ENCODE measurements at regions not wholly inside any gene's neighbourhood (a gene's known extent, or its start where the extent isn't known, plus 50 kb on each side); places are given as distances from the start of the nearest gene placed in this dataset.
"Not testable (repeated sequence)": the region's sequence is repeated elsewhere in the genome, so short reads cannot be mapped to it uniquely, and the experiment has no call there.

- Mint-ChIP-seq H3K4me3 (no peak overlapping the region), H3K4me1 (ENCODE audit: low read depth) (no peaks in the 10 kb centered on the region), H3K27me3 (no peaks in the 10 kb centered on the region), H3K36me3 (ENCODE audit: low read depth) (no peaks in the 10 kb centered on the region), H3K9me3 (peaks cover 6% of the 10 kb centered on the region), H3K27ac (no peak overlapping the region)
- no peak for DNase-seq
These were observed 352.5 kb upstream of the CYLC2 start for GRCh38 chr9:102642651-102643050.

GRCh38 chr9:102631559-102631958, 363.6 kb upstream of the CYLC2 start:
- H3K4me3 Mint-ChIP-seq, result no peak overlapping the region
- no peaks in the 10 kb centered on the region for H3K27me3 Mint-ChIP-seq
- H3K9me3 Mint-ChIP-seq, result peaks cover 21% of the 10 kb centered on the region
- DNase-seq, result no peak
- no peak overlapping the region for H3K27ac Mint-ChIP-seq
- H3K36me3 Mint-ChIP-seq (ENCODE audit: low read depth), result no peaks in the 10 kb centered on the region
- H3K4me1 Mint-ChIP-seq (ENCODE audit: low read depth), result no peaks in the 10 kb centered on the region

- Mint-ChIP-seq H3K27ac (no peak overlapping the region), H3K27me3 (no peaks in the 10 kb centered on the region), H3K4me3 (no peak overlapping the region), H3K9me3 (peaks cover 15% of the 10 kb centered on the region), H3K36me3 (ENCODE audit: low read depth) (no peaks in the 10 kb centered on the region), H3K4me1 (ENCODE audit: low read depth) (no peaks in the 10 kb centered on the region)
- DNase-seq, result no peak
These were observed 385.7 kb upstream of the CYLC2 start for GRCh38 chr9:102609461-102609860.

GRCh38 chr9:102603198-102604195, 391.6 kb upstream of the CYLC2 start:
- not testable (repeated sequence) for H3K36me3 Mint-ChIP-seq (ENCODE audit: low read depth)

DNA sequence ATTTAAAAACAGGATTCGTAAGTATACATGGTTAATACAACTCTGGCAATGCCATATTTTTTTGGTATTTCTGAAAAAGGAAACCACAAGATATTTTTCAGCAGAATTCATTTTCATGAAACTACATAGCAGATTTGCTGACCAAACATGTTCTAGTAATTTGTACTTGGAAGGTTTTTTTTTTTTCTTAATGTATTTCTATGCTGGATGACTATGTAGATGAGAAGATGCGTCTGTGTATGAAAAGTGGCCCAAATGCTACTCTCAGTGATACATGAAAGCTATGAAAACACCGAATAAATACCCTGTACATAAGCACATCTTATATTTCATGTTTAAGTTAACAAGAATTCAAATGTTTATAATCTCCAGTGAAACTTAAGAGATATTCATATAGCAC, 400.9 kb upstream of the CYLC2 start:
- Mint-ChIP-seq H3K9me3 (peaks cover 5% of the 10 kb centered on the region), H3K27ac (no peak overlapping the region), H3K27me3 (no peaks in the 10 kb centered on the region), H3K36me3 (ENCODE audit: low read depth) (no peaks in the 10 kb centered on the region), H3K4me3 (no peak overlapping the region), H3K4me1 (ENCODE audit: low read depth) (no peaks in the 10 kb centered on the region)
- DNase-seq, result no peak

More at GRCh38 chr9:102603198-102604195, 391.6 kb upstream of the CYLC2 start:
- H3K4me3 Mint-ChIP-seq; H3K27me3 Mint-ChIP-seq; DNase-seq; H3K27ac Mint-ChIP-seq; H3K4me1 Mint-ChIP-seq (ENCODE audit: low read depth): not testable (repeated sequence)
- peaks cover 13% of the 10 kb centered on the region for H3K9me3 Mint-ChIP-seq

- Mint-ChIP-seq H3K4me1 (ENCODE audit: low read depth) (no peaks in the 10 kb centered on the region), H3K4me3 (no peak overlapping the region), H3K9me3 (no peaks in the 10 kb centered on the region), H3K27me3 (no peaks in the 10 kb centered on the region), H3K27ac (no peak overlapping the region), H3K36me3 (ENCODE audit: low read depth) (no peaks in the 10 kb centered on the region)
- DNase-seq, result no peak
These were observed 407.9 kb upstream of the CYLC2 start for GRCh38 chr9:102587281-102587680.

DNA sequence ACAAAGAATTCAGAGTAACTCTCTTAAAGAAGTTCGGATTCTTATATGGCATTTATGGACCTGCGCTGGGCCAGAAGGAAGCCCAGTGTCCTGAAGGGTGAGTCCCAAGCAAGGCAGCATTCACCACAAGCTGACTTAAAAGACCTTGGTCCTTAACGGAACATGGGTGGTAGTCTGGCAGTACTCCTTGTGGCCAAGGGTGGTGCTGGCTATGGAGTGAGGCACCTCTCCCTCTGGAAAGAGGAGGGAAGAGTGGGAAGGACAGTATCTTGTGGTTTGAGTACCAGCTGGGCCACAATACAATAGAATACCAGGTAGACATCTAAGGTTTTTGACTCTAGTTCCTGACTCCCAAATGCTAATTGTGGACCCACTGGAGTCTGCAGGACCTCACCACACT, 425.7 kb upstream of the CYLC2 start:
- no peaks in the 10 kb centered on the region for H3K4me1 Mint-ChIP-seq (ENCODE audit: low read depth)
- H3K9me3 Mint-ChIP-seq, result peaks cover 4% of the 10 kb centered on the region
- H3K4me3 Mint-ChIP-seq, result no peak overlapping the region
- no peaks in the 10 kb centered on the region for H3K27me3 Mint-ChIP-seq
- no peak overlapping the region for H3K27ac Mint-ChIP-seq
- no peaks in the 10 kb centered on the region for H3K36me3 Mint-ChIP-seq (ENCODE audit: low read depth)
- DNase-seq, result no peak

DNA sequence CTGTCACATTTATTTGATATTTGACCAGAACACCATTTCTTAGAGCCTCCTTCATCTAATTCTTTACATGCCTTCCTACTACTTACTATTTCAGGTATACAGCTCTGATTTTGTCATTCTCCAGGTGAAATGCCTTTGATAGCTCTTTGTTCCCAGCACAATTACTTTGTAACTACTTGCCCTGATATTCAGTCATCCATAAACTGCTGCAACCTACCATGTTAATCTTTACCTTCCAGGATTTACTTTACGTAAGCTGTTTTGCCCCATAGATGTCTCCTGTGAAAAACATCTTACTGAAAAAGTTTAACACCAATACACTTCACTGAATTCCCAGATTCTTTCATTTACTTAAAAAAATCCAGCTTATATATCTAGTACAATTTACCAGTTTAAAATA, 443.8 kb upstream of the CYLC2 start:
- H3K4me3 Mint-ChIP-seq, result no peak overlapping the region
- peaks cover 29% of the 10 kb centered on the region for H3K9me3 Mint-ChIP-seq
- H3K27me3 Mint-ChIP-seq, result no peaks in the 10 kb centered on the region
- no peaks in the 10 kb centered on the region for H3K36me3 Mint-ChIP-seq (ENCODE audit: low read depth)
- no peaks in the 10 kb centered on the region for H3K4me1 Mint-ChIP-seq (ENCODE audit: low read depth)
- no peak for DNase-seq
- no peak overlapping the region for H3K27ac Mint-ChIP-seq

- H3K4me1 Mint-ChIP-seq (ENCODE audit: low read depth), result no peaks in the 10 kb centered on the region
- no peak for DNase-seq
- no peak overlapping the region for H3K4me3 Mint-ChIP-seq
- H3K27ac Mint-ChIP-seq, result no peak overlapping the region
- no peaks in the 10 kb centered on the region for H3K27me3 Mint-ChIP-seq
- H3K36me3 Mint-ChIP-seq (ENCODE audit: low read depth), result no peaks in the 10 kb centered on the region
- H3K9me3 Mint-ChIP-seq, result peaks cover 29% of the 10 kb centered on the region
These were observed 444.2 kb upstream of the CYLC2 start for GRCh38 chr9:102550886-102551285.

- DNase-seq, result no peak
- H3K27me3 Mint-ChIP-seq, result no peaks in the 10 kb centered on the region
- H3K9me3 Mint-ChIP-seq, result peaks cover 29% of the 10 kb centered on the region
- H3K36me3 Mint-ChIP-seq (ENCODE audit: low read depth), result no peaks in the 10 kb centered on the region
- H3K4me1 Mint-ChIP-seq (ENCODE audit: low read depth), result no peaks in the 10 kb centered on the region
- no peak overlapping the region for H3K4me3 Mint-ChIP-seq
- no peak overlapping the region for H3K27ac Mint-ChIP-seq
These were observed 444.9 kb upstream of the CYLC2 start for GRCh38 chr9:102550266-102550665.

DNA sequence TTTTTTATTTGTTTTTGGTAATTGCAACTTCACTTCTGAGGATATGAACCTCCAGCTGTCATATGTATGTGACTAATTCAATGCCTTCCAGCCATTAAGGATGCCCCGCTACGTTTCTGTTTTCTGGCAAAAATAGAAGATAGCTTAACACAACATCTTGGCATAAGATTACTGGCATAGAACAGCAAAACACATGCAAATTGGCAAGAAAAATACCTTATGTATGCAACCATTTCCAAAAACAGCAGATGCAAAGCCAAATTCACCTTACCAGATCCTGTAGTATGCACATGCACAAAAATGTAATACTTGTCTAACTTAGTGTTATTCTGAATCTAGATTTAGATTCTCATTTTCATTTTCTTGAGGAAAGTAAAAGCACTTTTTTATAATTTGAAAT, 461.1 kb upstream of the CYLC2 start:
- no peak for DNase-seq
- no peak overlapping the region for H3K27ac Mint-ChIP-seq
- no peaks in the 10 kb centered on the region for H3K4me1 Mint-ChIP-seq (ENCODE audit: low read depth)
- H3K36me3 Mint-ChIP-seq (ENCODE audit: low read depth), result no peaks in the 10 kb centered on the region
- H3K9me3 Mint-ChIP-seq, result peaks cover 2% of the 10 kb centered on the region
- no peaks in the 10 kb centered on the region for H3K27me3 Mint-ChIP-seq
- no peak overlapping the region for H3K4me3 Mint-ChIP-seq

GRCh38 chr9:102521097-102521755, 473.9 kb upstream of the CYLC2 start:
- no peak overlapping the region for H3K4me3 Mint-ChIP-seq
- H3K4me1 Mint-ChIP-seq (ENCODE audit: low read depth), result no peaks in the 10 kb centered on the region
- peaks cover 16% of the 10 kb centered on the region for H3K9me3 Mint-ChIP-seq
- no peaks in the 10 kb centered on the region for H3K27me3 Mint-ChIP-seq
- H3K36me3 Mint-ChIP-seq (ENCODE audit: low read depth), result no peaks in the 10 kb centered on the region
- H3K27ac Mint-ChIP-seq, result no peak overlapping the region
- no peak for DNase-seq

DNA sequence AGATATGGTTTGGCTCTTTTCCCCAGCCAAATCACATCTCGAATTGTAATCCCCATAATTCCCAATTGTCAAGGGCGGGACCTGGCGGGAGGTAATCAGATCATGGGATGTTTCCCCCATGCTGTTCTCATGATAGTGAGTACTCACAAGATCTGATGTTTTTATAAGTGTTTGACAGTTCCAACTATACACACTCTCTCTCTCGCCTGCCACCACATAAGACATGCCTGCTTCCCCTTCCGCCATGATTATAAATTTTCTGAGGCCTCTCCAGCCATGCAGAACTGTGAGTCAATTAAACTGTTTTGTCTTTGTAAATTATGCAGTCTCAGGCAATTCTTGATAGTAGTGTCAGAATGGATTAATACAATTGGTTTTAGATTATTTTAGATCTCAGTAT, 475.7 kb upstream of the CYLC2 start:
- no peak for DNase-seq
- Mint-ChIP-seq H3K36me3 (ENCODE audit: low read depth) (no peaks in the 10 kb centered on the region), H3K4me3 (no peak overlapping the region), H3K4me1 (ENCODE audit: low read depth) (no peaks in the 10 kb centered on the region), H3K9me3 (peaks cover 14% of the 10 kb centered on the region), H3K27ac (no peak overlapping the region), H3K27me3 (no peaks in the 10 kb centered on the region)

DNA sequence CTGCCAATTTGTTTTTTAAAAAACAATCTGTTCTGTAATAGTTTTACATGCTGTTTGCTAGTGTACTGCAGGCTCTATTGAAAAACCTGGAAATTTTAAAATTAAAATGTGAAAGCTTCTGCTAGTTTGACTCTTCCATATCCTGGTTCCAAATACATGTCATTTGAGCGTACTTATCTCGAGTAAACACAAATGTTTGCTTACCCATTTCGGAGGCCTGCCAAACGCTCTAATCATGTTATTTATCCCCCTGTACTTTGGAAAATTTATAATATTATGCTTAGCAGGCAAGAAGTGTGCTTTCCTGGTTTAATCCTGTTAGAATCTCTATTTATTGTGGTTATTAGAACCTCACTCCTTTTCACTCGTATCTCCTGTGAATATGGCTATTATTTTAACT, 476.8 kb upstream of the CYLC2 start:
- H3K4me1 Mint-ChIP-seq (ENCODE audit: low read depth), result no peaks in the 10 kb centered on the region
- H3K36me3 Mint-ChIP-seq (ENCODE audit: low read depth), result no peaks in the 10 kb centered on the region
- no peak for DNase-seq
- H3K27me3 Mint-ChIP-seq, result no peaks in the 10 kb centered on the region
- no peak overlapping the region for H3K27ac Mint-ChIP-seq
- H3K9me3 Mint-ChIP-seq, result peaks cover 15% of the 10 kb centered on the region
- no peak overlapping the region for H3K4me3 Mint-ChIP-seq

GRCh38 chr9:102514541-102514940, 480.6 kb upstream of the CYLC2 start:
- Mint-ChIP-seq H3K36me3 (ENCODE audit: low read depth) (no peaks in the 10 kb centered on the region), H3K4me1 (ENCODE audit: low read depth) (no peaks in the 10 kb centered on the region), H3K4me3 (no peak overlapping the region), H3K9me3 (peaks cover 8% of the 10 kb centered on the region), H3K27me3 (no peaks in the 10 kb centered on the region), H3K27ac (no peak overlapping the region)
- DNase-seq, result no peak

All from activated T-cell treated with anti-CD3 and anti-CD28 coated beads, Interleukin-2, amount 50 U/mL, for 24 hours (primary cell).